ENCODE measurements at regions not wholly inside any gene's neighbourhood (a gene's known extent, or its start where the extent isn't known, plus 50 kb on each side); places are given as distances from the start of the nearest gene placed in this dataset.
"Not testable (repeated sequence)": the region's sequence is repeated elsewhere in the genome, so short reads cannot be mapped to it uniquely, and the experiment has no call there.

DNA sequence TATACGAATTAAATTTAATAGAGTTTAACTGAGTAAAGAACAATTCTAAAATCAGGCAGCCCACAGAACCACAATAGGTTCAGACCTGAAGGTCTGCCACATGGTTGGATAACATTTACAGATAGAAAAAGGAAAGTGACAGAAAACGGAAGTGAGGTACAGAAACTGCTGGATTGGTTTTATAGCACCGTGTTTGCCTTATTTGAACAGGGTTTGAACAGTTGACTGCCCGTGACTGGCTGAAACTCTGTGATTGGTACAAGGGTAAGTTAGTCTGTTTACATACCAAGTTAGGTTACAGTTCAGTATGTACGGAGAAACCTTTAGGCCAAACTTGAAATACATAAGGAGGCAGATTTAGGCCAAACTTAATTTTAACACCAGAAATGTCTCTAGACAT lies 64.1 kb upstream of the ATXN3L start:
- Histone ChIP-seq H3K4me2 (ENCODE audit: extremely low read depth, insufficient read depth, low read length) (no peak overlapping the region), H3K4me1 (ENCODE audit: control insufficient read depth, extremely low read depth, insufficient read depth, low read length) (peaks cover 9% of the 10 kb centered on the region), H2AFZ (ENCODE audit: low read length) (no peak overlapping the region), H4K20me1 (ENCODE audit: control insufficient read depth, extremely low read depth, insufficient read depth, low read length) (no peaks in the 10 kb centered on the region), H3K27me3 (ENCODE audit: control insufficient read depth, insufficient read depth, low read length) (no peaks in the 10 kb centered on the region), H3K36me3 (ENCODE audit: control insufficient read depth, insufficient read depth, low read length) (no peaks in the 10 kb centered on the region), H3K27ac (ENCODE audit: insufficient read depth, low read length) (no peak overlapping the region), H3K9me3 (ENCODE audit: control insufficient read depth, insufficient read depth, low read depth, low read length) (no peaks in the 10 kb centered on the region), H3K9ac (ENCODE audit: insufficient read depth, low read length) (no peak overlapping the region), H3K4me3 (replicated peaks in 1 of 4; ENCODE audit: control extremely low read depth in 1 of 4, insufficient read depth in 1 of 4, low read depth in 3 of 4, low read length in 4 of 4) (no peak overlapping the region), H3K79me2 (ENCODE audit: control insufficient read depth, insufficient read depth, low read length) (no peaks in the 10 kb centered on the region)
- DNase-seq (ENCODE audit: low read depth in 2 of 2) = no peak
- TF ChIP-seq EZH2 (IDR thresholded peaks at IDR 0.05; ENCODE audit: low read length, missing control alignments) = no peak
- TF ChIP-seq CTCF (conservative IDR thresholded peaks at IDR 0.05 in 1 of 2, IDR thresholded peaks at IDR 0.05 in 1 of 2; ENCODE audit: low read depth in 1 of 2, low read length in 2 of 2) = no peak

- peak in 1 of 2 donors; percentile 68 for DNase-seq (ENCODE audit: low read depth in 2 of 2)
- H3K36me3 ChIP-seq (ENCODE audit: control insufficient read depth, insufficient read depth, low read length) = no peaks in the 10 kb centered on the region
- no peak overlapping the region for H3K4me3 ChIP-seq (replicated peaks in 1 of 4; ENCODE audit: control extremely low read depth in 1 of 4, insufficient read depth in 1 of 4, low read depth in 3 of 4, low read length in 4 of 4)
- H3K4me1 ChIP-seq (ENCODE audit: control insufficient read depth, extremely low read depth, insufficient read depth, low read length) = peaks cover 18% of the 10 kb centered on the region
- no peaks in the 10 kb centered on the region for H3K9me3 ChIP-seq (ENCODE audit: control insufficient read depth, insufficient read depth, low read depth, low read length)
- H3K27ac ChIP-seq (ENCODE audit: insufficient read depth, low read length) = peak overlapping the region; percentile 64
- H3K4me2 ChIP-seq (ENCODE audit: extremely low read depth, insufficient read depth, low read length) = no peak overlapping the region
- no peak overlapping the region for H2AFZ ChIP-seq (ENCODE audit: low read length)
- no peak overlapping the region for H3K9ac ChIP-seq (ENCODE audit: insufficient read depth, low read length)
- H3K79me2 ChIP-seq (ENCODE audit: control insufficient read depth, insufficient read depth, low read length) = no peaks in the 10 kb centered on the region
- TF ChIP-seq CTCF (conservative IDR thresholded peaks at IDR 0.05 in 1 of 2, IDR thresholded peaks at IDR 0.05 in 1 of 2; ENCODE audit: low read depth in 1 of 2, low read length in 2 of 2) = no peak
- TF ChIP-seq EZH2 (IDR thresholded peaks at IDR 0.05; ENCODE audit: low read length, missing control alignments) = no peak
- no peaks in the 10 kb centered on the region for H3K27me3 ChIP-seq (ENCODE audit: control insufficient read depth, insufficient read depth, low read length)
- H4K20me1 ChIP-seq (ENCODE audit: control insufficient read depth, extremely low read depth, insufficient read depth, low read length) = no peaks in the 10 kb centered on the region
Observed at GRCh38 chrX:13381514-13381913, 61.7 kb upstream of the ATXN3L start.

- Histone ChIP-seq H3K9ac (ENCODE audit: insufficient read depth, low read length) (no peak overlapping the region), H3K27ac (ENCODE audit: insufficient read depth, low read length) (no peak overlapping the region)
- TF ChIP-seq EZH2 (IDR thresholded peaks at IDR 0.05; ENCODE audit: low read length, missing control alignments) (no peak), CTCF (conservative IDR thresholded peaks at IDR 0.05 in 1 of 2, IDR thresholded peaks at IDR 0.05 in 1 of 2; ENCODE audit: low read depth in 1 of 2, low read length in 2 of 2) (no peak)
Observed at GRCh38 chrX:13380211-13380610, 60.4 kb upstream of the ATXN3L start.

DNA sequence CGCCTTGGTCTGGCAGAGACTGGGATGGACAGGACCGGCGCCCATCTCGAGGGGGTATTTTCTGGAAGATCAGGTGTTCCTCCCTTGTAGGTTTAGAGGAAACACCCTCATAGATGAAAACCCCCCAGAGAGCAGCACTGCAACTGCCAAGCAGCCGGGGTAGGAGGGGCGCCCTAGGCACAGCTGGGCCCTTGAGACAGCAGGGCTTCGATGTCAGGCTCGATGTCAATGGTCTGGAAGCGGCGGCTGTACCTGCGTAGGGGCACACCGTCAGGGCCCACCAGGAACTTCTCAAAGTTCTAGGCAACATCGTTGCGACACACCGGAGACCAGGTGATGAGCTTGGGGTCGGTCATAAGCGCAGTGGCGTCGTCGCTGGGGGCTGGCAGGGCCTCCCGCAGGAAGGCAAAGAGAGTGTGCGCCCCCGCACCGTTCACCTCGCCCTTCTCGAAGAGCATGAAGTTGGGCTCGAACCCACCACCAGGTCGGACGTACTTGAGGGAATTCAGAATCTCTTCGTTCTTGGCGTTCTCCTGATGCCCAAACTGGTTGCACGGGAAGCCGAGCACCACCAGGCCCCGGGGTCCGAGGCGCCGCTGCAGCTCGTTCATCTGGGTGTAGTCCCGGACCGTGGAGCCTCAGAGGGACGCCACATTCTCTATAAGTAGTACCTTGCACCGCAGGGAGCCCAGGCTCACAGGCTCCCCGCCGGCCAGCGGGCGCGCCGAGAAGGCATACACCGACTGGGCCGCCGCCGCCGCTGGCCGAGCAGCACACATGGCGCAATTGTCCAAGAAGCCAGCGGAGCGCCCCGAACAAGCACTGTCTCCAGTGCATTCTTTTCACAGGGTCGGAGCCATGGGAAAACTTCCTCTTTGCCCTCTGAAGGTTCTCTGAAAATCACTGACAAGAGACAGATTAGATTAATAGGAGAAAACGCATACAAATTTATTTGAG lies 59.0 kb upstream of the ATXN3L start:
- not testable (repeated sequence) for DNase-seq (ENCODE audit: low read depth in 2 of 2); H3K4me2 ChIP-seq (ENCODE audit: extremely low read depth, insufficient read depth, low read length); H4K20me1 ChIP-seq (ENCODE audit: control insufficient read depth, extremely low read depth, insufficient read depth, low read length); H3K9me3 ChIP-seq (ENCODE audit: control insufficient read depth, insufficient read depth, low read depth, low read length); H2AFZ ChIP-seq (ENCODE audit: low read length); H3K27me3 ChIP-seq (ENCODE audit: control insufficient read depth, insufficient read depth, low read length); H3K27ac ChIP-seq (ENCODE audit: insufficient read depth, low read length); H3K36me3 ChIP-seq (ENCODE audit: control insufficient read depth, insufficient read depth, low read length); H3K4me3 ChIP-seq (replicated peaks in 1 of 4; ENCODE audit: control extremely low read depth in 1 of 4, insufficient read depth in 1 of 4, low read depth in 3 of 4, low read length in 4 of 4); H3K79me2 ChIP-seq (ENCODE audit: control insufficient read depth, insufficient read depth, low read length); H3K9ac ChIP-seq (ENCODE audit: insufficient read depth, low read length)
- H3K4me1 ChIP-seq (ENCODE audit: control insufficient read depth, extremely low read depth, insufficient read depth, low read length) = peaks cover 26% of the 10 kb centered on the region

More at GRCh38 chrX:13380211-13380610, 60.4 kb upstream of the ATXN3L start:
- H3K9me3 ChIP-seq (ENCODE audit: control insufficient read depth, insufficient read depth, low read depth, low read length) = no peaks in the 10 kb centered on the region
- no peak overlapping the region for H2AFZ ChIP-seq (ENCODE audit: low read length)
- H3K4me2 ChIP-seq (ENCODE audit: extremely low read depth, insufficient read depth, low read length) = no peak overlapping the region
- peak; percentile 25 to 79 for DNase-seq (ENCODE audit: low read depth in 2 of 2)
- H4K20me1 ChIP-seq (ENCODE audit: control insufficient read depth, extremely low read depth, insufficient read depth, low read length) = no peaks in the 10 kb centered on the region
- no peaks in the 10 kb centered on the region for H3K36me3 ChIP-seq (ENCODE audit: control insufficient read depth, insufficient read depth, low read length)
- H3K4me1 ChIP-seq (ENCODE audit: control insufficient read depth, extremely low read depth, insufficient read depth, low read length) = peaks cover 22% of the 10 kb centered on the region
- H3K4me3 ChIP-seq (replicated peaks in 1 of 4; ENCODE audit: control extremely low read depth in 1 of 4, insufficient read depth in 1 of 4, low read depth in 3 of 4, low read length in 4 of 4) = no peak overlapping the region
- H3K79me2 ChIP-seq (ENCODE audit: control insufficient read depth, insufficient read depth, low read length) = no peaks in the 10 kb centered on the region
- H3K27me3 ChIP-seq (ENCODE audit: control insufficient read depth, insufficient read depth, low read length) = no peaks in the 10 kb centered on the region
